Upper lobe of left lung (tissue), 6 donors: ENCODE measurements at regions not wholly inside any gene's neighbourhood (a gene's known extent, or its start where the extent isn't known, plus 50 kb on each side); places are given as distances from the start of the nearest gene placed in this dataset.

ENCODE experiments used
- ATAC-seq, 2 donors: fragments of 200-7000 bp; cut with Tn5 transposase; one replicate each; pipeline ENCODE4 v1.9.1; 2022; ENCODE audit warnings: mild to moderate bottlenecking in 2 of 2, moderate library complexity in 2 of 2; ENCODE audit not compliant: low FRiP score in 2 of 2
- DNase-seq, 2 donors: peaks; one replicate each; pipeline ENCODE4 v3.0.0-alpha.2; 2019 to 2020
- H3K27ac ChIP-seq, 4 donors: fragments of 200-600 bp; sonication (generic); one replicate each; pipeline ENCODE4 v1.5.1; 2016 to 2019
- H3K27me3 ChIP-seq, 4 donors: fragments of 200-600 bp; sonication (generic); one replicate each; pipeline ENCODE4 v1.5.1; 2017 to 2019
- H3K36me3 ChIP-seq, 4 donors: fragments of 200-600 bp; sonication (generic); one replicate each; pipeline ENCODE4 v1.5.1; 2016 to 2019
- H3K4me1 ChIP-seq, 4 donors: fragments of 200-600 bp; sonication (generic); one replicate each; pipeline ENCODE4 v1.5.1; 2018 to 2019
- H3K4me3 ChIP-seq, 4 donors: fragments of 200-600 bp; sonication (generic); one replicate each; pipeline ENCODE4 v1.5.1; 2017 to 2019; ENCODE audit warnings: mild to moderate bottlenecking in 2 of 4, moderate library complexity in 1 of 4
- H3K9me3 ChIP-seq, 4 donors: fragments of 200-600 bp; sonication (generic); one replicate each; pipeline ENCODE4 v1.5.1; 2018 to 2019
- CTCF ChIP-seq, 6 experiments: fragments of 450-650 bp in 4 of 6; fragments of 200-600 bp in 2 of 6; sonication (generic) in 2 of 6; IDR thresholded peaks; one replicate each; pipeline ENCODE4 v1.5.1; 2016 to 2019; ENCODE audit warnings: antibody characterized with exemption in 6 of 6
- EP300 ChIP-seq, 4 donors: sonication (generic); formaldehyde crosslinking; IDR thresholded peaks; one replicate each; pipeline ENCODE4 v1.5.1; 2017; ENCODE audit warnings: antibody characterized with exemption in 4 of 4, control low read depth in 2 of 4
- POLR2A ChIP-seq, 4 donors: fragments of 450-650 bp; IDR thresholded peaks; one replicate each; pipeline ENCODE4 v1.5.1; 2016 to 2017; ENCODE audit warnings: antibody characterized with exemption in 4 of 4, mild to moderate bottlenecking in 2 of 4
- POLR2AphosphoS5 ChIP-seq, 2 donors: sonication (generic); formaldehyde crosslinking; IDR thresholded peaks; one replicate each; pipeline ENCODE4 v1.5.1; 2017; ENCODE audit warnings: antibody characterized with exemption in 2 of 2
- WGBS, 2 donors: methylation state at CpG; one replicate each; pipeline ENCODE4 v1.1.5; 2017 to 2018; 5-methylcytosine and 5-hydroxymethylcytosine counted together
- donor health status: DM: no; HTN: no; CAD: no; lungs with moderate emphysema.
- donor health status: DM: no; HTN: yes; CAD: no; lungs with severe emphysema.

- H3K36me3 ChIP-seq = no peaks in the 10 kb centered on the region
- no peak overlapping the region for H3K27ac ChIP-seq
- WGBS, 2 donors = 94 to 97% methylated on average over 4 of the region's 4 CpGs
- H3K4me3 ChIP-seq = no peak overlapping the region
- no peaks in the 10 kb centered on the region for H3K27me3 ChIP-seq
- DNase-seq (no peak), ATAC-seq (no peak)
- H3K4me1 ChIP-seq = no peaks in the 10 kb centered on the region
- TF ChIP-seq POLR2A (IDR thresholded peaks at IDR 0.05) = no peak
- no peak for TF ChIP-seq EP300 (IDR thresholded peaks at IDR 0.05)
- TF ChIP-seq POLR2AphosphoS5 (IDR thresholded peaks at IDR 0.05) = no peak
- H3K9me3 ChIP-seq = no peaks in the 10 kb centered on the region
These were observed 149.7 kb upstream of the DAAM1 start for GRCh38 chr14:59038746-59039145.

GRCh38 chr14:59041308-59041707 is 147.2 kb upstream of the DAAM1 start:
- DNase-seq = no peak
- TF ChIP-seq CTCF (IDR thresholded peaks at IDR 0.05) (no peak), POLR2A (IDR thresholded peaks at IDR 0.05) (no peak), EP300 (IDR thresholded peaks at IDR 0.05) (no peak)
- ATAC-seq = no peak
- H3K4me3 ChIP-seq = no peak overlapping the region
- H3K4me1 ChIP-seq = no peaks in the 10 kb centered on the region
- H3K27ac ChIP-seq = no peak overlapping the region
- H3K9me3 ChIP-seq = no peaks in the 10 kb centered on the region
- WGBS, 2 donors = 94 to 96% methylated on average over 3 of the region's 3 CpGs
- H3K36me3 ChIP-seq = no peaks in the 10 kb centered on the region
- no peaks in the 10 kb centered on the region for H3K27me3 ChIP-seq

GRCh38 chr14:59044707-59045106 is 143.8 kb upstream of the DAAM1 start:
- no peak for ATAC-seq

GRCh38 chr14:59046746-59047145 is 141.7 kb upstream of the DAAM1 start:
- Histone ChIP-seq H3K4me1 (no peaks in the 10 kb centered on the region), H3K36me3 (no peaks in the 10 kb centered on the region), H3K27ac (no peak overlapping the region), H3K9me3 (no peaks in the 10 kb centered on the region), H3K27me3 (no peaks in the 10 kb centered on the region), H3K4me3 (no peak overlapping the region)
- 69 to 82% methylated on average over 2 of the region's 2 CpGs for WGBS, 2 donors
- TF ChIP-seq CTCF (IDR thresholded peaks at IDR 0.05) (no peak), POLR2AphosphoS5 (IDR thresholded peaks at IDR 0.05) (no peak), EP300 (IDR thresholded peaks at IDR 0.05) (no peak)
- ATAC-seq (no peak), DNase-seq (no peak)

More at GRCh38 chr14:59044707-59045106, 143.8 kb upstream of the DAAM1 start:
- Histone ChIP-seq H3K4me1 (no peaks in the 10 kb centered on the region), H3K36me3 (no peaks in the 10 kb centered on the region), H3K27me3 (no peaks in the 10 kb centered on the region), H3K4me3 (no peak overlapping the region), H3K9me3 (no peaks in the 10 kb centered on the region), H3K27ac (no peak overlapping the region)
- no peak for DNase-seq
- WGBS, 2 donors = 73 to 81% methylated on average over 6 of the region's 6 CpGs
- no peak for TF ChIP-seq POLR2AphosphoS5 (IDR thresholded peaks at IDR 0.05)
- no peak for TF ChIP-seq EP300 (IDR thresholded peaks at IDR 0.05)
- TF ChIP-seq POLR2A (IDR thresholded peaks at IDR 0.05) = no peak
- no peak for TF ChIP-seq CTCF (IDR thresholded peaks at IDR 0.05)

- H3K4me3 ChIP-seq = no peak overlapping the region
- H3K27me3 ChIP-seq = no peaks in the 10 kb centered on the region
- no peaks in the 10 kb centered on the region for H3K4me1 ChIP-seq
- no peak overlapping the region for H3K27ac ChIP-seq
- H3K9me3 ChIP-seq = no peaks in the 10 kb centered on the region
- ATAC-seq (no peak), DNase-seq (no peak)
- TF ChIP-seq POLR2A (IDR thresholded peaks at IDR 0.05) (no peak), POLR2AphosphoS5 (IDR thresholded peaks at IDR 0.05) (no peak), EP300 (IDR thresholded peaks at IDR 0.05) (no peak), CTCF (IDR thresholded peaks at IDR 0.05) (no peak)
- 44 to 58% methylated on average over 1 of the region's 1 CpG for WGBS, 2 donors
- H3K36me3 ChIP-seq = no peaks in the 10 kb centered on the region
These were observed 133.5 kb upstream of the DAAM1 start for GRCh38 chr14:59055006-59055405.
